ENCODE measurements at regions not wholly inside any gene's neighbourhood (a gene's known extent, or its start where the extent isn't known, plus 50 kb on each side); places are given as distances from the start of the nearest gene placed in this dataset.

DNA sequence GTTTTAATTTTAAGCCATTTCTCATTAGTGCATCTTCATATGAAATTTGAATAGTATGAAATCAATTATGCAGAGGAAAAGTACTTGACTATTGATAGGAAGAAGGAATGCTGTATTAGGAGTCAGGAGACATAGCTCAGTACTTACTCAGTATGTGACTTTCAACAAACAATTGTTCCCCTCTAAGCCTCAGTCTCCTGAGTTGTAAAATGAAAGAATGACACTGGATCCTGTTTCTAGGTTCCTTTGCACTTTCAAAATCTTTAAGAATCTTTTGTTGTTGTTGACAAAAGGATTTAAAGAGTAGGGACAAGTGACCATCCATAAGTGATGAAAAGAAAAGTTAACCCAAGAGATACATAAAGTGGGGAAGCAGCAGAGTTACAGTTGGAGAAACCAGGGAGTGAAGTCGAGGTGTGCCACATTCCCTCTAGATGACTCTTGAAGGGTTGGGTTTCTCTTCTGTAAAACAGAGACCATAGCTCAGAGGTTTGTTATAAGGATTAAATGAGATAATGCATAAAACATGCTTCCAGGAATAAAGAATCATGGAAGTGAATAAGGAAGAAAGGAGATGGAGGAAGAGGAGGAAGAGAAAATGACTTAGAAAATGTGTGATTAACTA lies 105.7 kb upstream of the KCNJ15 start:
- DNase-seq (ENCODE audit: low read depth): no peak

DNA sequence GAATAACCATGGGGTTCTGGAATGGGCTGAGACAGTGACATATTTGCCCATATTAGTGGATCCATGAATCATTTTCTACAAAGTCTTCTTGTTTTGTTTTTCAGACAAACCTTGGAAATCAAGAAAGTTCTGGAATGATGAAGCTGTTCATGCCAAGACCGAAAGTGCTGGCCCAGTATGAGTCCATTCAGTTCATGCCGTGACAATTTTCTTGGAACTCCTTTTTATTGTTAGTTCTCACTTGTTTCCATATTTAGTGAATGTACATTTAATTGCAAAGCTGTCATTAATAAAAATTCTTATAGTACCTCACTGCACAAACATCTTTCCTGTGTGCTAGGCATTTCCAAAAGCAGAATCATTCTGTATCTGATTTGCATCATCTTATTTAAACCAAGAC lies 100.6 kb upstream of the KCNJ15 start:
- DNase-seq (ENCODE audit: low read depth): no peak

GRCh38 chr21:38159355-38159754 lies 97.4 kb upstream of the KCNJ15 start:
- no peak for DNase-seq (ENCODE audit: low read depth)

DNA sequence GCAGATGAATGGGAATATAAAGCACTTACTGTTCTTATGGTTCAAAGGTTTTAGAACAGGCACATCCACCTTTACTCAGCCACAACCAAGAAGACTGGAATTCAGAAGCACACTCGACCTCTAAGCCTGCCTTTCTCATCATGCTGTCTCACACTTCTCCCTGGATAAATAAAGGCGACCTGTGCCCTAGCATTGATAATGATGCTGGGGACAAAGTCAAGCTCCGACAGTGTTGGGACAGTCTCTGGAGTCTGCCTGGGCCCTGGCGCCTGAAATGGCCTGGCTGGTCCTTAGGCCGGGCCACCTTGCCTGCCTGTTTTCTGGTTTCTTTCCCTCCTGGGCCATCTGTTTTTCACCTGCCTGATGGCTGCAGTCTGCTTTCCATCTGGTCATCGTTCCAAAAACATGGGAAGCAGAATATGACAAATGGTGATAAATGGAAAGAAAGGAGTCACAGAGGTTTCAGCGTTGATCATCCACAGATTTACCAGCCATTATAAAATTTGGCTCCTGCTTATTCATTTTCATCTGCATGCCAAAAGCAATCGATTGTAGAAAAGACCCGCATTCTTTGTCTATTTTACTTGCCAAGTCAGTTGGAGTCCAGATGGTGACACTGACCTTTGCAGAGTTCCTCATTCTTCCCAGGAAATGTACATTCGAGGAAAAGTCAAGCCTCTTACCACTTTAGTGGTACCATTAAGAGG lies 91.2 kb upstream of the KCNJ15 start:
- no peak for DNase-seq (ENCODE audit: low read depth)

GRCh38 chr21:38166173-38166535 lies 90.6 kb upstream of the KCNJ15 start:
- no peak for DNase-seq (ENCODE audit: low read depth)

- DNase-seq (ENCODE audit: low read depth): no peak
Measured at GRCh38 chr21:38167345-38167744, 89.4 kb upstream of the KCNJ15 start.

- DNase-seq (ENCODE audit: low read depth): no peak
Measured at GRCh38 chr21:38170283-38170682, 86.5 kb upstream of the KCNJ15 start.

- no peak for DNase-seq (ENCODE audit: low read depth)
Measured at GRCh38 chr21:38170704-38171682, 85.8 kb upstream of the KCNJ15 start.

- DNase-seq (ENCODE audit: low read depth): no peak
Measured at GRCh38 chr21:38171723-38172344, 85.0 kb upstream of the KCNJ15 start.

GRCh38 chr21:38173276-38174035 lies 83.3 kb upstream of the KCNJ15 start:
- no peak for DNase-seq (ENCODE audit: low read depth)

GRCh38 chr21:38175306-38175705 lies 81.5 kb upstream of the KCNJ15 start:
- DNase-seq (ENCODE audit: low read depth): no peak

- DNase-seq (ENCODE audit: low read depth): no peak
Measured at GRCh38 chr21:38177919-38178652, 78.7 kb upstream of the KCNJ15 start.

- DNase-seq (ENCODE audit: low read depth): no peak
Measured at GRCh38 chr21:38178653-38179470, 77.9 kb upstream of the KCNJ15 start.

GRCh38 chr21:38179511-38179910 lies 77.3 kb upstream of the KCNJ15 start:
- no peak for DNase-seq (ENCODE audit: low read depth)

- DNase-seq (ENCODE audit: low read depth): no peak
Measured at GRCh38 chr21:38181096-38181495, 75.7 kb upstream of the KCNJ15 start.

DNA sequence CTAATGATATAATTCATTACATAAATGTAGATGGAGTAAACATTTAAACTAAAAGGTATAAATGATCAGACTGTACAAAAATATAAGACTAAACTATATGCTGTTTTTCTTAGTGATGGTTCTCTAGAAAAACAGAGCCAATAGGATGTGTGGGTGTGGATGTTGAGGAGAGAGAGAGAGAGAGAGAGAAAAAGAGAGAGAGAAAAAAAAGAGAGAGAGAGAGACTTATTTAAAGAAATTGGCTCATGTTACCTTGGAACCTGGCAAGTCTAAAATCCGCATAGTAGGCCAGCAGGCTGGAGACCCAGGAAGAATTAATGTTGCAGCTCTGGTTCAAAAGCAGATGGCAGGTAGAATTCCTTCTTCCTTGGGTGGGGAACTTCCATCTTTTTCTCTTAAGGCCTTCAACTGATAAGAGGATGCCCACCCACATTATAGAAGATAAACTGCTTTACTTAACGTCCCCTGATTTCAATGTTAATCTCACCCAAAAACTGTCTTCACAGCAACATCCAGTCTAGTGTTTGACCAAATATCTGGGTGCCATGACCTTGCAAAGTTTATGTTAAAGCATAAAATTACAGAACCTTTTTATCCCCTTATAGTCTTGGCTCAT lies 74.3 kb upstream of the KCNJ15 start:
- DNase-seq (ENCODE audit: low read depth): no peak

- no peak for DNase-seq (ENCODE audit: low read depth)
Measured at GRCh38 chr21:38183961-38184360, 72.8 kb upstream of the KCNJ15 start.

GRCh38 chr21:38186661-38187270 lies 70.0 kb upstream of the KCNJ15 start:
- DNase-seq (ENCODE audit: low read depth): no peak

DNA sequence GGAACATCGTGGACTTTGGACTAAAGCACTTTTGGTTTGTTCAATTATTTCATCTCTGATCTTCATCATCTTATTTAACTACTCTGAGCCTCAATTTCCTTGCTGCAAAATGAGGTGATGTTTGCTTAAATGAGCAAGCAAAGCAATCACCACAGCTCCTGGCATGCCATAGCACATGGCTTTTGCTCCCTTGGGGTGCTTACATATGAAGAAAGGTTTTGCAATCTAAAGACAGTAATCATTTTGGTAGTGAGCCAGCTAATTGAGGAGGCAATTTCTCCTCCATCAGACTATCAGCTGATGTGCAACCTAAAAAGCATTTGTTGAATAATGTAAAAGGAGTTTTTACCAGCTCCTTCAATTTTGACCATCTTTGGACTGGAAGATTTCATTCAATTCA lies 68.8 kb upstream of the KCNJ15 start:
- DNase-seq (ENCODE audit: low read depth): no peak
